SIG-M5 (cell line): ENCODE measurements at regions not wholly inside any gene's neighbourhood (a gene's known extent, or its start where the extent isn't known, plus 50 kb on each side); places are given as distances from the start of the nearest gene placed in this dataset.

Experiments
- DNase-seq: peaks from one replicate; lab custom pipeline; 2025; lab: John Stamatoyannopoulos, UW

DNA sequence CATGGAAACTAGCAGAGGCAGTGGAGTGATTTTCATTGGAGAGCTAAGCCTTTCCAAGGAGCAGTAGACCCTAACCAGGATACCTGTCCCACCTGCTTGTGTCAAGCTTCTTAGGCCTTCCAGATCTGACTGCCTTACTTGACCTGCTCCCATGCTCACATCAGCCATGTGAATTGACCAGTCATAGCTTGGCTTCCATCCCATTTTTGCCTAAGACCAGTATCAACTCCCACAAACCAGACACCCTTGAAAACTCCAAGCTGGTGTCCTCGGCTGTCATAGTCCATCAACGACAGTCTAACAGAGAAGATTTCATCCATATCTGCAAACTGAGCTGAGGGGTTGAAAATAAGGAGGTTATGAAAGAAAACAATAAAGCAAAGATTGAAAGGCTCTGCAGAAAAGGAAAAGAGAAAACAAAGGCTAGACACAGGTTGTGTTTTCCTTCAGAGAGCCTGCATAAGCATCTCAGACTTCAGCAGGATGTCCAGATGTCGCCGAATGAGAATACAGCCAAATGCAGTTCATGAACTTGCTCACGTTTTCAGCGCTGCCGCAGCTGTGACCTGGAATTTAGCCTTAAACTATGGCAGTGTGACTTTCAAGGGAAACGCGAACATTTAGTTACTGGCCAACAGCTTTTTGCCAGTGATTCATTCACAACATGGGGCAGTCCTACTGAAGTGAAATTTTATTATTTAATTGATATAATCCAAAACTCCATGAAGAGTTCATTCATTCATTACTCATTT lies 868.1 kb upstream of the ID2 start:
- no peak for DNase-seq

DNA sequence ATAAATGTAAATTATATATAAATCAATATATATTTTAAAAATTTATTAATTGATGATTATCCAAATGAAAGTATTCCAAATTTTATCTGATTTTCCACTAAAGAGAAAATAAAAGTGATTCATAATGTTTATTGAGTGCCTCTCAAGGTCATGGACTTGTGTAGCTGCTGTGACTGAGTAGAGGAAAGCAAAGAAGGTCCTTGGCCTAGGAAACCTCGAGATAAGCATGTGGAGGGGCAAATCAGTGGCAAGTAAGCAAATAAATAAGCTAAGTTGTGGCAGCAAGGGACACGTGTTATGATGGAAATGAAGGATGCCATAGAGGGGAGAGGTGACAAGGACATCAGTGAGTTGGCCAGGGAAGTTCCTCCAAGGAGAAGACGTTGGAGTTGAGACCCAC lies 866.1 kb upstream of the ID2 start:
- DNase-seq: no peak

DNA sequence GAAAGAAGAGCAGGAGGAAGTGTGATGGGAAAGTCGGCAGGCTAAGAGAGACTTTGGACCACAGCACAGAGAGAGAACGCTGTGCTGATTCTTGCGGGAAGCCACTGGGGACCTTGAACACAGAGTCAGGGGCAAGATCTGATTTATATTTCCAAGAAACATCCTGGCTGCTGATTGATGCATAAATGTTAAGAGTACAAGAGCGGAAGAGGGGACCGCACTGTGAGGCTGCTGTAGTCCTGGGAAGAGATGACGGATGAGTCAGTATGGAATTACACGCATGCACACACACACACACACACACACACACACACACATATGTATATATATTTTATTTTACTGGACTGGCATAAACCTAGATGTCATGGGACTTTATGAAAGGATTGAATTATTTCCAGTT lies 865.6 kb upstream of the ID2 start:
- DNase-seq: no peak

DNA sequence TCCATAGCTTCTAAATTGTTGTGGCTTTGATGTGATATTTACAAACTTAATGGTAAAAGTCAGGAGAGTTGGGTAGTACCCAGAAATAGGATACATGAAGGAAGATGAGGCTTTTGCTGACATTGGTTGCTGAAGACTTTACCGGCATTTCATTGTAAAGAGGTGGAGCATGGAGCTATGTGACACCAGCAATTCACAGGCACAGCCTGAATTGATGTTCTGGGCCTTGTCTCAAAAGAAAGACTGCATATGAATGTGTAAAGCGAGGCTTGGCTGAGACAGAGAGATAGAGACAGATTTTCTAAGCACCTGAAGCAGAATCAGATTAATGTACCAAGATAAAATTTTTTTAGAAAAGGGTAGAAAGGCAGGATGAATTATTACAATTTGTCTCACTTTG lies 864.9 kb upstream of the ID2 start:
- no peak for DNase-seq

DNA sequence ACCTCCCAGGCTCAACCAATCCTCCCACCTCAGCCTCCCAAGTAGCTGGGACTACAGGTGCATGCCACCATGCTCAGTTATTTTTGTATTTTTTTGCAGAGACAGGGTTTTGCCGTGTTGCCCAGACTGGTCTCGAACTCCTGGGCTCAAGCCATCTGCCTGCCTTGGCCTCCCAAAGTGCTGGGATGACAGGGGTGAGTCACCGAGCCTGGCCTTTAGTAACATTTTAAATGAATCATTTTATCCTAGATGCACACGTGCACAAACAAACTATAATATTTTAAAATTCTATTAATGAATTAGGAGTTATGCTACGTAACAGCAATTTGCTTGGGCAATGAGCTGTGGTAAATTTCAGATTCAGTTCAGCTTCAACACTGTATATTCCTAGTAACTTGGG lies 862.5 kb upstream of the ID2 start:
- no peak for DNase-seq

DNA sequence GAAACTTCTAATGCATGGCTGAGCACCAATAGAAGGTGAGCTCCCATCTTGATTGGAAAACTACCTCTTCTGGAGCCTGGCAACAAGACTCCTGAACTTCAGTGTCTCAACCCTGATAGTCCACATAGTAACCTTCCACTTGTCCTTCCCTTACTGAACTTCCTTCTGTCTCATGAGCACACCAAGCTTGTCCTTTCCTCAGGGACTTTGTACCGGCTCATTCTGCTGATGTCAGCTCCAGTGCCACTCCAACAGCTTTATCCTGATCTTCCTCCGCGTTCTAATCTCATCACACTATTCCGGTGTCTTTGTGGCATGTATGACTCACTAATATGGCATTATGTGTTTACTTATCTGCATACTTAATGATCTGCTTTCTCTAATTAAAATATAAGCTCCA lies 862.0 kb upstream of the ID2 start:
- no peak for DNase-seq

DNA sequence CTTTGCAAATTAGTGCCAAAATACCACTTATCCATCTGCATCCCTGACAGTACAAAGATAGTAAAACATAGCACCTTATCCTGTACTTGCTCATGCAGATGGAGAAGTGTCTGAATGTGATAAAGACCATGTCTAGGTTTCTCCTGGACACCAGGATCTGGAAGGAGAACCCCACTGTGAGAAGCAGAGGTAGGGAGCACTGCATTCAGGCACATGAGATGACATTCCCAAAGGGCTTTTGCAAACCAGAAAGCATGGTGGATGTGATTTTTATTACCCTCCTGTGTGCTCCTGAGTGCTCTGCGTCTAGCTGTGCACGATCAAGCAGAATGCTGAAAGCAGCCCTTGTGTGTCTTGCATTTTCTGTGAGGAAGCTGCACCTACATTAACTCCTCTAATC lies 857.6 kb upstream of the ID2 start:
- no peak for DNase-seq

DNA sequence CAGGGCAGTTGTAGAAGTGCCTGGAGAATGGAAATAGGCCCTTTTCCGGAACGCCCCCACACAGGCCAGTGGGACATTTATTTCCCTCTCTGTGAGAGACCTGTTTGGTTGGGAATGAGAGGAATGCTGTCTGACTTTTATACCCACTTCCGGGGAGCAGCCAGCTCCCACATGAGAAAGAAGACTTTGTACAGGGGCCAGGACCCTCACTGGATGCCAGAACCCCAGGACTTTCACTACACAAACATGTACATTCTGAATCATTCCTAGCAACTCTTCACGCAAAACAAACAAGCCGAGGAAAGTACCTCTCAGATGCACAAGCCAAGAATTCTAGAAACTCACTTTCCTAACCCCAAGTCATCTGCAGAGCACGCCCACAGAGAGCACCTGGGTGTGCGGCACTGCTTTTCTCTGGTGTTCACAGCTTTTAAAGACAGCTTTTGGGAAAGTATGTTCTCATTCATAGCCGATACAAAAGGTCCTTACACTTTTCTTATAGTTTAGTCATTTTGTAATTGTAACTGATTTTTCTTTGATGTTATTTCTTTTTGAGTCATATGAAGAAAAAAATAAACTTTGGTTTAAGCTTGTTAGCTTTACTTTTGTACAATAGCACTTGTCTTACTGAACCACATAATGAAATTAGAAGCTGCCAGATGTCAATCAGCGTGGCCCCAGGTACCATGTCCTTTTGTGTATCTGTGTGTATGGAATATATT lies 856.1 kb upstream of the ID2 start:
- DNase-seq: no peak

DNA sequence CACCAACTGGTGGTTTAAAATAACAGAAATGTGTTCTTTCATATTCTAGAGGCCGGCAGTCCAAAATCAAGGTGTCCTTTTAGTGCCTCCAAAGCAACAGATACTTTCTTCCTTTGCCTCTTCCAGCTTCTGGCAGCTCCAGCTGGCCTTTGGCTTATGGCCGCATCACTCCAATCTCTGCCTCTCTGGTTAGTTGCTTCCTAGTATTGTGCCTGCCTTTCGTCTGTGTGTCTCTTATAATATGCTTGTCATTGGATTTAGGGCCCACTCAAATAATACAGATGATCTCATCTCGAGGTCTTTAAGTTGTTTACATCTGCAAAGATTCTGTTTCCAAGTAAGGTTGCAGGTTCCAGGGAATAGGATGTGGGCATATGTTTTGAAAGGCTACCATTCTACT lies 855.2 kb upstream of the ID2 start:
- DNase-seq: no peak

DNA sequence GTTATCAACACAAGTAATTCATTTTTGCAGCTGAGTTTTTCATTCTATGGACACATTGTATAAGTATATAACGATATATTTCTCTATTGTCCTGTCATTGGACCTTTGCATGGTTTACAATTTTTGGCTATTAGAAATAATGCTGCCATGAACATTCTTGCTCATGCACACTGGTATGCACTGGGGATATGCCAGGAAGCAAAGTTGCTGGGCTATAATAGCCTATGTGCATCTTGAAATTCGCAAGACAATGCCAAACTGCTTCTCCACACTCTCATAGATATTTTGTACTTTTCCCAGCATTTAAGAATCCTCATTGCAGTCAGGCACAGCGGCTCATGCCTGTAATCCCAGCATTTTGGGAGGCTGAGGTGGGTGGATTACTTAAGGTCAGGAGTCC lies 852.6 kb upstream of the ID2 start:
- DNase-seq: no peak

DNA sequence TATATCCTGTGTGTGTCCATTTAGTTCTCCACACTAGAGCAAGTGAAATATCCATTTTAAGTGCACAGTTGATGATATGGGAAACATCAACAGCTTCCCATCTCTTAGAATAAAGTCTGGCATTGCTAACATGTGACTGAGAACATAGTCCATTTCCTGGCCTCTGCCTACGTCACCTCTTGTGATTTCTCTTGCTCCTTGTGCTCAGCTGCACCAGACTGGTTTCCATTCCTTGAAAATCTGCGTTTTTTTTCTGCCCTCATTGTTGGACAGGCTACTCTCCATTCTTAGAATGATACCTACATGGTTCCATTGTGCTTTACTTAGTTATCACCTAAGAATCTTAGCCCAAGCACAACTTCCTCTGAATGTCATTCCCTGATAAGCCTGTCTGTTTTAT lies 851.2 kb upstream of the ID2 start:
- no peak for DNase-seq

DNA sequence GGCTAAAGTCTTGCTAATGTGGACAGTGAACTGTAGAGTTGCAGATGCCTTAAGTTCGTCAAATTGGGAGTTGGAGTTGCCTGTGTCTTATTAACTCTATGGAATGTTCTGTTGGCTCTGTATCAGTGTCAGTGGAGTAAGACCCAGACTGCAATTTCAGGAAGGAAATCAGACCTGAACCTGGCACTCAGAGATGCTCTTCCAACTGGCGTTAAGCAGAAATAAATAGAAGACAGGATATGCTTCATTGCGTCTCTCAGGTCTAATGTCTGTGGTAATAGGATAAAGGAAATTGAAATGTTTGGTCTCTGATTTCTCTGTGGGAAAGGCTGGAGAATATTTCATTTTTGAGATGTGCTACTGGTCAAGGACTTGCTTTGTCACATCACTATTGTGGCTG lies 846.7 kb upstream of the ID2 start:
- no peak for DNase-seq

DNA sequence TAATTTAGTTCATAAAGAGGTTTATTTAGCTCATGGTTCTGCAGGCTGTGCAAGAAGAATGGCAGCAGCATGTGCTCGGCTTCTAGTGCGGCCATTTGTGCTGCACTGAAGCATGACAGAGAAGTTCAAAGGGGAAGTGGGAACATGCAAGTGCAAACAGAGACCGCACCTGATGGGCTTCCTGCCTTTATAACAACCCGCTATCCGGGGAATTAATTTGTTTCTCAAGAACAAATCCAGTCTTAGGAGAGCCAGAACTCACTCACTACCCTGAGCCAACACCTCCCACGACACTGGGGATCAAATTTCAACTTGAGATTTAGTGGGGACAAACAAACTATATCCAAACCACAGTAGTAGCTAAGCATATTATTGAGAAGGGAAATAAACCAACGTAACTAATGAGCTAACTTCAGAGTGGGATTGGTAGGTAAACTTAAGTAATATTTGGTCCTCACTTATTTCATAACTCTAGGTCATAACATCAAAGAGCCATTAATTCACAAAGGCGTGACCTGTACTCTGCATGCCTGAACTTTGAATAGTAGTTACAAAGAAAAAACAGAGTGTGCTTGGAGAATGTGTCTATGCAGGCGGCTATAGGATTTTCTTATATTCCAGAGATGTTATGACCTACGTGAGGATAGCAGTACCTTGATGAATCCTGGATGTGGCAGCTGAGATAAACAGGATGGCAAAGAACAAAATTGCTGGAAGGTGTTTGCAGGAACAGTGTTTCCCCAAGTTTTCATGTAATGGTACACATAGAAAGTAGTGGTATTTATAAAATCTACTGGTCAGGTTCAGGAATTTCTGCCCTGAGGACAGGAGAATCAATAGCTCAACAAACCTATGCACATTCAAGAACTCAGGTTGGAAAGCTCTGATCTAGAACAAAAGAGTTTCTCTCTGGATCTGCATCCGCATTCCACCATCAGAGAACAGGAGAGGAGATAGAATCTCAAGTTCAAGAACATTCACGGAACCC lies 845.9 kb upstream of the ID2 start:
- DNase-seq: no peak

DNA sequence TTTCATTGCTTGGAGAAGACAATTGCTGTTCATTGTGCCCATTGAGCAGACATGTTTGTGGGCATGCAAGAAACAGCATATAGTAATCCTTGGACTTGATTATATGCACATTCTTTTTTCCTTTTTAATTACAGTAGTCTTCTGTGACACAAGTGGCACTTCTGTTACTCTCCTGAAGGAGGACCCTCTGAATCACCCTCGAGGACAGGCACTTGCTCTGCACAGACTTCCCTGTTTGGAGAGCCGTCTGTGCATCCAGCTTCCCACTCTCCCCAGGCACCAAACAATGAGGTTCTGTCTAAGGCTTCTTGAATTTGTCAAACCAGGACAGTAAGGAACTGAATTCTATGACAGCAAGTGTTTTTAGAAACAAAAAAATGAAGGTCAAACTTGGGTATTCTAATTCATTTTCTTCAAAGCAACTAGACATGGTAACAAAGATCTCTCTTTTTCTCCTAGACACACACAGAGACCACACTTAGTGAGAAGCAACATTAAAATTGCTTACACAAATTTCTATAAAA lies 844.6 kb upstream of the ID2 start:
- DNase-seq: no peak

DNA sequence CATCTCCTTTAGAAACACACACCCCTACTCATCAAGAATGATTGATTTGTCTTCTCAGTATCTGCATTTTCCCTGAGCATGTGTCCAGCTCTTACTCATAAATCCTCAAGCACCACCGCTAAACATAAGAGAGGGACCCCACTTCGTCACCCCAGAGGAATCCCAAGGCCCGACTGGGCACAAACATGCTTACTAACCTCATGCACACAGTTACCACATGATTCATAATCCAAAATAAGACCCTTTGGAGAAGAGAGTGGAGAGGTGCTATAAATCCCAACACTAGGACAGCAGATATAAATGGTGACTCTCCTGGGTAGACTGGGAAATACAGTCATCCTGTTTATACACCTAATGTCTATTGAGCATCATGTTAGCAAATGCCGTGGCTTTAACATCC lies 843.2 kb upstream of the ID2 start:
- no peak for DNase-seq

DNA sequence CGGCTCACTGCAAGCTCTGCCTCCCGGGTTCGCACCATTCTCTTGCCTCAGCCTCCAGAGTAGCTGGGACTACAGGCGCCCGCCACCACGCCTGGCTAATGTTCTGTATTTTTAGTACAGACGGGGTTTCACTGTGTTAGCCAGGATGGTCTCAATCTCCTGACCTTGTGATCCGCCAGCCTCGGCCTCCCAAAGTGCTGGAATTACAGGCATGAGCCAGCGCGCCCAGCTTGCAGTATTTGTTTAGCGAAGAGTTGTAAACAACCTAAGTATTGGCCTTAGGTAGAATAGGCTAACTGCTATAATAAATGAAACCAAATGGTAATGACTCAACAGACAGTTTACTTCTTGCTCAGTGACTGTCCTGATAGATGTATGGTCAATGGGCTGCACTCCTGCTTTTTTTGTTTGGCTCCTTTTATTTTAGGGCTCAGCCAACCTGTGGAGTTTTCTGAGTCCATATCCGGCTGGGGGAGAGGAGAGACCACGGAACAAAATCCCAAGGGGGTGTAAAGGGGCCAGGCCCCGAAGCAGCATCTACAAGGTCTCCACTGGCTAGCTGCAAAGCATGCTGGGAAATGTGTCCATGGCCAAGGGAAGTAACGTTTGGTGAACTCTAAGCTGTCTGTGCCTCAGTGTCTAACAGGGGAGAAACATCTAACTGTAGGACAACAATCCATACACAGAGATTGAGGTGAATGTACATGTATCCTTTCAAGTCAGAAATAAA lies 841.0 kb upstream of the ID2 start:
- no peak for DNase-seq

DNA sequence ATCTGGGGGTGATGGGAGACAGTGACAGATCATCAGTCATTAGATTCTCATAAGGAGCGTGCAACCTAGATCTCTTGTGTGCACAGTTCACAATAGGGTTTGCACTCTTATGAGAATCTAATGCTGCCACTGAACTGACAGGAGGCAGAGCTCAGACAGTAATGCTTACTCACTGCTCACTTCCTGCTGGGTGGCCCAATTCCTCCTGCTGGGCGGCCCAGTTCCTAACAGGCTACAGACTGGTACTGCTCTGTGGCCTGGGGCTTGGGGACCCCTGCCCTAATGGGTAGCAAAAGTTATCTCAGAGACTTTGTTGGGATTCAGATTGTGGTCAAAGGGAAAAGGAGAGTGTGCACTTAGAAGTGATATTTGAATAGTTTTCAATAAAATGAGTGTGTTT lies 840.1 kb upstream of the ID2 start:
- no peak for DNase-seq

DNA sequence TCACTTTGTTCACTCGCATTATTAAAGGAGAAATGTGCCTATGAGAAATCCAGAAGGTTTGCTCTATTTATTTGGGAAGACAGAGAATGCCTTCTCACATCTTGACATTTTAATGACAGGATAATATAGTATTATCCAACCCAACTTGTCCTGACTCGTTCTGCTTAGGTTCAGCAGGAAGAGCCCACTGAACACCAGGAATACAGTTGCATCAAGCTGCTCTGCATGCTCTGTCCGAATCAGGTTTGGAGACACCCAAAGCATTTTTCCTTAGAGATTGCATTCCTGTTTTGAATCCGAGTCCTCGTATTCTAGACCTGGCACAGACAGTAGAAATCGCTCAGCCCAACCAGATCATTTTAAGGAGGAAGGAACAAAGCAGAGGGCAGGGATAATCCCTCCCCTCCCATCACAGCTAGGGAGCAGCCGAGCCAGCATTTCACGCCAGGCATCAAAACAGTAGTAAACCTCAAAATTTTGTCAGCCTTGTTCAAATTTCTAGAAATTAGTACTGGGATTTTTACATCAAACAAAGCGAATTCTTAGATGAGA lies 837.4 kb upstream of the ID2 start:
- no peak for DNase-seq

DNA sequence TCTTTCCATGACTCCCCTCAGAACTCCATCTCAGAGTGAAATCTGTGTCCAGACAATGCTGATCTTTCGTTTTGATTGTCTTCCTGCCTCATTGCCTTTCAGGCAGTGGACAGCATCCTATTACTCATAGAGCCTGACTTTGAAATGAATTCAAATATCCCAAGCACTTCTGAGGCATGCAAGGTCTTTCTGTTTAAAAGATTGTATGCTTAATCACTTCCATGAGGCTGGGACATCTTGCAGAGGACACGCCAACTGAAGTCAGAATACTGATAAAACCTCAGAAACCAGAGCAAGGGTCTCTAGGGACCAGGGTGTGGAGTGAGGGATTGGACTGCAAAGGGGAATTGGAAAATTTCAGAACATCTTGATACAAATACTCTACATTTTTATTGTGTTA lies 836.5 kb upstream of the ID2 start:
- DNase-seq: no peak

DNA sequence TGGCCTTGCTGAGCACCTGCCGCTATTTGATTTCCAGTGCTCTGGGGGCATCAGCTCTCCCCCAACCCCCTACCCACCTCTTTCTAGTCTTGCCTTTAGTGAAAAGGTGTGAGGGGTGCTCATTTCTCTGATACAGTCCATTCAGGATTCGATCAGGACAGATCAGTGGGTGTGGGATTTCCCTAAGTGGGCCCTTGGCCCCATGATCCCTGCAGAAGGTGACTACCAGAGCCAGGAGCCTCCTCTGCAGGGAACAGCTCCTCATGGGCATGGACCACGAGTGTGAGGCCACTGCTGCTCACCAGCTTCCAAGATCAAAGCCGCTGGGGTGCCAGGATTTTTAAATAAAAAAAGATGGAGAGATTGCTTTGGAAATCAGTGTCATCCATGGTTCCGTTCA lies 835.2 kb upstream of the ID2 start:
- no peak for DNase-seq

DNA sequence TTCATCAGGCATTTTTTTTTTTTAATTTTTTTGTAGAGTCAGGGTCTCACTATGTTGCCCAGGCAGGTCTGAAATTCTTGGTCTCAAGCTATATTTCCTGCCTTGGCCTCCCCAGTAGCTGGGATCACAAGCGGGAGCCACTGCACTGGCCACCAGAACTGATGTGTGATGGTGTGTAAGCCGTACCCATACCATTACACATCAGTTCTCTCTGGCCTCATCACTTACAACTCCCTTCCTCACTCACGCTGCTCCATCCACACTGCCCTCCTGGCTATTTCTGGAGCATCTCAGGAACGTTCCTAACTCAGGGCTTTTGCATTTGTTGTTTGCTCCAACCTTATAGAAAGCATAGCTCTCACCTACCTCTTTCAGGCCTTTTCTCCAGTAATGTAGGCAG lies 834.5 kb upstream of the ID2 start:
- no peak for DNase-seq

DNA sequence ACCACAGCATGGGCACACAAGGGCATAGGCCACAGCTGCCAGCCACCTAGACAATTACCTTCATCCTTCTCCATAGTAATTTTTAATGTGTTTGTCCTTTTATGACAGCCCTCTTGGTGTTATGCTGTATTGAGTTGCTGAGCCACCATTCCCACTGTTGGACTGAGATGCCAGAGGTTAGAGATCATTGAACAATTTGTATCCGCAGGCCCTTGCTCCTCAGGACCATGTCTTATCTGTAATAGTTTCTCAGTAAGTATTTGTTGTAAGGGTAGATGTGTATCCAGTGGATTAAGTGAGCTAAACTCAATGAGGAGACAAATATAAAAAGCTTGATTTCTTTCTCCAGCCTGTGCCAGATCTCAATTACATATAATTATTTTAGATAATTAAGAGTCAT lies 832.8 kb upstream of the ID2 start:
- no peak for DNase-seq
